Osteoblast (primary cell): ENCODE measurements at regions not wholly inside any gene's neighbourhood (a gene's known extent, or its start where the extent isn't known, plus 50 kb on each side); places are given as distances from the start of the nearest gene placed in this dataset.

Experiments used
- DNase-seq: peaks from one replicate; pipeline ENCODE4 v3.0.0; 2011; ENCODE audit warnings: low spot score, mixed read lengths; ENCODE audit not compliant: insufficient read length; ENCODE audit errors: missing footprints
- H2AFZ ChIP-seq: 2 replicates; pipeline ENCODE4 v1.6.0; 2011; ENCODE audit warnings: mild to moderate bottlenecking, low read length
- H3K27ac ChIP-seq: 2 replicates; pipeline ENCODE4 v1.5.1; 2011; ENCODE audit warnings: mild to moderate bottlenecking, low read depth, low read length, moderate library complexity
- H3K27me3 ChIP-seq: 2 replicates; pipeline ENCODE4 v1.6.0; 2012; ENCODE audit warnings: mild to moderate bottlenecking, control low read depth, inconsistent platforms, low read length, moderate library complexity; ENCODE audit not compliant: insufficient read depth
- H3K36me3 ChIP-seq: 2 replicates; pipeline ENCODE4 v1.5.1; 2011; ENCODE audit warnings: mild to moderate bottlenecking, low read length, control low read depth, moderate library complexity; ENCODE audit not compliant: insufficient read depth
- H3K4me1 ChIP-seq: 2 replicates; pipeline ENCODE4 v1.5.1; 2011; ENCODE audit warnings: mild to moderate bottlenecking, low read length, control low read depth, moderate library complexity; ENCODE audit not compliant: insufficient read depth
- H3K4me2 ChIP-seq: 2 replicates; pipeline ENCODE4 v1.6.0; 2011; ENCODE audit warnings: mild to moderate bottlenecking, low read length; ENCODE audit not compliant: insufficient read depth
- H3K4me3 ChIP-seq: fragments of 200-600 bp; sonication (generic); 3 replicates; pipeline ENCODE4 v1.5.1; 2012; ENCODE audit warnings: mild to moderate bottlenecking, low read length, inconsistent platforms; ENCODE audit not compliant: insufficient read depth
- H3K79me2 ChIP-seq: 2 replicates; pipeline ENCODE4 v1.6.0; 2012; ENCODE audit warnings: mild to moderate bottlenecking, low read length, control low read depth, inconsistent platforms; ENCODE audit not compliant: insufficient read depth
- H3K9me3 ChIP-seq: 2 replicates; pipeline ENCODE4 v1.5.1; 2011; ENCODE audit warnings: low read depth, low read length, control low read depth
- H4K20me1 ChIP-seq: 2 replicates; pipeline ENCODE4 v1.6.0; 2012; ENCODE audit warnings: mild to moderate bottlenecking, low read length, control low read depth; ENCODE audit not compliant: insufficient read depth
- TF ChIP-seq, protein P1 (sequence below): IDR thresholded peaks from 2 replicates; pipeline ENCODE4 v1.5.1; 2011; ENCODE audit warnings: mild to moderate bottlenecking, low read depth, low read length, moderate library complexity; ENCODE audit errors: extremely low read depth

GRCh38 chrX:25523574-25524540, 508.1 kb upstream of the ARX start:
- H3K9me3 ChIP-seq = no peaks in the 10 kb centered on the region
- DNase-seq = no peak
- no peak overlapping the region for H2AFZ ChIP-seq
- H3K27ac ChIP-seq = no peak overlapping the region
- H3K27me3 ChIP-seq = no peaks in the 10 kb centered on the region
- TF ChIP-seq, protein P1, sequence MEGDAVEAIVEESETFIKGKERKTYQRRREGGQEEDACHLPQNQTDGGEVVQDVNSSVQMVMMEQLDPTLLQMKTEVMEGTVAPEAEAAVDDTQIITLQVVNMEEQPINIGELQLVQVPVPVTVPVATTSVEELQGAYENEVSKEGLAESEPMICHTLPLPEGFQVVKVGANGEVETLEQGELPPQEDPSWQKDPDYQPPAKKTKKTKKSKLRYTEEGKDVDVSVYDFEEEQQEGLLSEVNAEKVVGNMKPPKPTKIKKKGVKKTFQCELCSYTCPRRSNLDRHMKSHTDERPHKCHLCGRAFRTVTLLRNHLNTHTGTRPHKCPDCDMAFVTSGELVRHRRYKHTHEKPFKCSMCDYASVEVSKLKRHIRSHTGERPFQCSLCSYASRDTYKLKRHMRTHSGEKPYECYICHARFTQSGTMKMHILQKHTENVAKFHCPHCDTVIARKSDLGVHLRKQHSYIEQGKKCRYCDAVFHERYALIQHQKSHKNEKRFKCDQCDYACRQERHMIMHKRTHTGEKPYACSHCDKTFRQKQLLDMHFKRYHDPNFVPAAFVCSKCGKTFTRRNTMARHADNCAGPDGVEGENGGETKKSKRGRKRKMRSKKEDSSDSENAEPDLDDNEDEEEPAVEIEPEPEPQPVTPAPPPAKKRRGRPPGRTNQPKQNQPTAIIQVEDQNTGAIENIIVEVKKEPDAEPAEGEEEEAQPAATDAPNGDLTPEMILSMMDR = peak; percentile 33
- peaks cover 3% of the 10 kb centered on the region for H3K4me1 ChIP-seq
- no peaks in the 10 kb centered on the region for H4K20me1 ChIP-seq
- no peak overlapping the region for H3K4me3 ChIP-seq
- H3K36me3 ChIP-seq = no peaks in the 10 kb centered on the region
- peak overlapping the region; percentile 7 for H3K4me2 ChIP-seq
- no peaks in the 10 kb centered on the region for H3K79me2 ChIP-seq

GRCh38 chrX:25527156-25527555, 511.4 kb upstream of the ARX start:
- TF ChIP-seq, protein P1 = no peak
- Histone ChIP-seq H2AFZ (no peak overlapping the region), H3K79me2 (no peaks in the 10 kb centered on the region), H3K27me3 (no peaks in the 10 kb centered on the region), H3K27ac (no peak overlapping the region), H3K9me3 (no peaks in the 10 kb centered on the region), H3K4me1 (peaks cover 3% of the 10 kb centered on the region), H3K36me3 (no peaks in the 10 kb centered on the region), H3K4me2 (no peak overlapping the region), H3K4me3 (no peak overlapping the region), H4K20me1 (no peaks in the 10 kb centered on the region)
- no peak for DNase-seq

- peaks cover 3% of the 10 kb centered on the region for H3K4me1 ChIP-seq
- H3K79me2 ChIP-seq = no peaks in the 10 kb centered on the region
- TF ChIP-seq, protein P1 = no peak
- no peak overlapping the region for H3K4me3 ChIP-seq
- H2AFZ ChIP-seq = no peak overlapping the region
- H4K20me1 ChIP-seq = no peaks in the 10 kb centered on the region
- no peaks in the 10 kb centered on the region for H3K9me3 ChIP-seq
- no peak for DNase-seq
- no peak overlapping the region for H3K27ac ChIP-seq
- no peaks in the 10 kb centered on the region for H3K36me3 ChIP-seq
- no peak overlapping the region for H3K4me2 ChIP-seq
- no peaks in the 10 kb centered on the region for H3K27me3 ChIP-seq
Measured at GRCh38 chrX:25527596-25527995, 511.8 kb upstream of the ARX start.

DNA sequence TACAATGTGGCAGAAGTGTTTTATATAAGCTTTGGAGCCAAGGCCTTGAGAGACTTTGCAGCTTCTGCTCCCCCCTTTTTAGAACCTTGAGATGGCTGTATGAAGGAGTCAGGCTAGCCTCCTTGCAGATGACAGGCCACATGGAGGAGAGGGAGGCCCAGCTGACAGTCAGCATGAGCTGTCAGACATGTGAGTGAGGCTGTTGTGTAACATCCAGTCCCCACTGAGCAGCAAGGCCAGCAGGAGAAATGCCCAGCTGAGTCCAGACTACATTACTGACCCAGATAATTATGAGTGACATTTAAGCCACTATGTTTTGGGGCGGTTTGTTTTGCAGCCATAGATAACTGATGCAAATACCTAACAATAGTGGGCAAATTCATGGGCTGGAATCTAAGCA, 515.3 kb upstream of the ARX start:
- H3K79me2 ChIP-seq = no peaks in the 10 kb centered on the region
- no peak overlapping the region for H3K4me2 ChIP-seq
- H3K4me3 ChIP-seq = no peak overlapping the region
- H4K20me1 ChIP-seq = no peaks in the 10 kb centered on the region
- no peak for DNase-seq
- no peaks in the 10 kb centered on the region for H3K9me3 ChIP-seq
- H2AFZ ChIP-seq = no peak overlapping the region
- no peak overlapping the region for H3K27ac ChIP-seq
- no peaks in the 10 kb centered on the region for H3K36me3 ChIP-seq
- TF ChIP-seq, protein P1 = no peak
- H3K27me3 ChIP-seq = no peaks in the 10 kb centered on the region
- no peaks in the 10 kb centered on the region for H3K4me1 ChIP-seq
